H1 (cell line): ENCODE measurements at regions not wholly inside any gene's neighbourhood (a gene's known extent, or its start where the extent isn't known, plus 50 kb on each side); places are given as distances from the start of the nearest gene placed in this dataset.

ENCODE experiments used
- CTCF ChIA-PET: fragments of 300-600 bp; sonication (Branson Sonifier 250); formaldehyde crosslinking; loops from one replicate; lab custom pipeline; 2021; ENCODE audit not compliant: partially characterized antibody; lab: Charles Lee
- POLR2A ChIA-PET: fragments of 300-600 bp; sonication (Branson Sonifier 250); formaldehyde crosslinking; loops from one replicate; lab custom pipeline; 2021; ENCODE audit warnings: inconsistent platforms; ENCODE audit not compliant: partially characterized antibody; lab: Charles Lee
- DNase-seq, 2 experiments: peaks; one replicate each; pipeline versions ENCODE4 v3.0.0 to v3.0.0-alpha.2; 2010 to 2022; ENCODE audit warnings: low spot score in 2 of 2, low read depth in 1 of 2, mixed read lengths in 1 of 2
- FAIRE-seq: peaks from 2 replicates; lab custom pipeline; 2011; peaks lifted over from hg19 to GRCh38; lab: Jason Lieb, UNC
- H2AFZ ChIP-seq: 2 replicates; pipeline ENCODE4 v1.8.1; 2012; ENCODE audit warnings: low read length, inconsistent platforms
- H2AK5ac ChIP-seq: 2 replicates; pipeline ENCODE4 v1.6.1; 2013; ENCODE audit warnings: low read depth, low read length
- H2BK120ac ChIP-seq: replicated peaks from 2 replicates; pipeline ENCODE3; 2013; ENCODE audit warnings: low read depth, low read length, inconsistent platforms
- H2BK12ac ChIP-seq: 2 replicates; pipeline ENCODE4 v1.6.1; 2013; ENCODE audit warnings: low read depth, low read length
- H2BK15ac ChIP-seq: 2 replicates; pipeline ENCODE4 v1.6.1; 2013; ENCODE audit warnings: low read length
- H2BK20ac ChIP-seq: 2 replicates; pipeline ENCODE4 v1.6.1; 2013; ENCODE audit warnings: low read length
- H2BK5ac ChIP-seq: 2 replicates; pipeline ENCODE4 v1.6.1; 2013; ENCODE audit warnings: low read depth, low read length
- H3K14ac ChIP-seq: 2 replicates; pipeline ENCODE4 v1.6.1; 2013; ENCODE audit warnings: inconsistent platforms; ENCODE audit not compliant: insufficient read length
- H3K18ac ChIP-seq: 2 replicates; pipeline ENCODE4 v1.6.1; 2013; ENCODE audit warnings: low read length; ENCODE audit errors: extremely low read depth
- H3K23ac ChIP-seq: 2 replicates; pipeline ENCODE4 v1.6.1; 2013; ENCODE audit warnings: inconsistent platforms; ENCODE audit not compliant: insufficient read length
- H3K23me2 ChIP-seq: 2 replicates; pipeline ENCODE4 v1.6.1; 2013; ENCODE audit warnings: low read depth, low read length
- H3K27ac ChIP-seq: 2 replicates; pipeline ENCODE4 v1.6.1; 2011; ENCODE audit warnings: low read depth, low read length, inconsistent platforms
- H3K27me3 ChIP-seq, 4 experiments: replicated peaks in 1 of 4; 1 replicate in 1 of 4; 2 replicates in 3 of 4; pipeline versions ENCODE4 v1.6.1 to v1.8.1; 2011 to 2013; ENCODE audit warnings: low read length in 3 of 4, mild to moderate bottlenecking in 3 of 4, inconsistent platforms in 2 of 4, mixed read lengths in 2 of 4, moderate library complexity in 1 of 4; ENCODE audit not compliant: control insufficient read depth in 3 of 4, insufficient read depth in 3 of 4; ENCODE audit errors: extremely low read depth in 1 of 4
- H3K36me3 ChIP-seq, 4 experiments: 2 replicates each; pipeline versions ENCODE4 v1.6.1 to v1.8.1; 2011 to 2013; ENCODE audit warnings: mild to moderate bottlenecking in 4 of 4, low read length in 3 of 4, moderate library complexity in 2 of 4, control low read depth in 1 of 4, inconsistent platforms in 1 of 4; ENCODE audit not compliant: insufficient read depth in 4 of 4, control insufficient read depth in 2 of 4
- H3K4ac ChIP-seq: replicated peaks from 2 replicates; pipeline ENCODE3; 2013; ENCODE audit warnings: low read length, low read depth, mixed read lengths, inconsistent platforms; ENCODE audit not compliant: insufficient read length
- H3K4me1 ChIP-seq, 4 experiments: replicated peaks in 1 of 4; 1 replicate in 1 of 4; 2 replicates in 3 of 4; pipeline versions ENCODE4 v1.6.1 to v1.8.1; 2011 to 2013; ENCODE audit warnings: low read length in 3 of 4, inconsistent platforms in 2 of 4, mixed read lengths in 1 of 4; ENCODE audit not compliant: insufficient read depth in 4 of 4, control insufficient read depth in 3 of 4
- H3K4me2 ChIP-seq, 2 experiments: 2 replicates each; pipeline versions ENCODE4 v1.6.1 to v1.8.1; 2011 to 2013; ENCODE audit warnings: low read depth in 2 of 2, low read length in 2 of 2, control low read depth in 1 of 2, inconsistent platforms in 1 of 2, mild to moderate bottlenecking in 1 of 2; ENCODE audit not compliant: insufficient read depth in 1 of 2
- H3K4me3 ChIP-seq, 4 experiments: fragments of 200-600, 300-600 bp in 1 of 4; sonication (generic), shearing (Covaris generic), sonication (Bioruptor Twin) in 1 of 4; 2 replicates each; pipeline versions ENCODE4 v1.5.1 to v1.8.1; 2011 to 2016; ENCODE audit warnings: low read length in 4 of 4, low read depth in 3 of 4, control low read depth in 2 of 4, inconsistent platforms in 2 of 4, mild to moderate bottlenecking in 2 of 4, mixed read lengths in 1 of 4, moderate library complexity in 1 of 4; ENCODE audit not compliant: insufficient read depth in 2 of 4; ENCODE audit errors: extremely low read depth in 1 of 4
- H3K56ac ChIP-seq: replicated peaks from 2 replicates; pipeline ENCODE3; 2013; ENCODE audit warnings: low read depth, mild to moderate bottlenecking, mixed read lengths, low read length, inconsistent platforms; ENCODE audit not compliant: insufficient read length
- H3K79me1 ChIP-seq: 2 replicates; pipeline ENCODE4 v1.6.1; 2013; ENCODE audit warnings: low read depth, low read length, control low read depth
- H3K79me2 ChIP-seq, 2 experiments: 2 replicates each; pipeline versions ENCODE4 v1.6.1 to v1.8.1; 2012 to 2013; ENCODE audit warnings: low read length in 2 of 2, mild to moderate bottlenecking in 2 of 2, inconsistent platforms in 1 of 2; ENCODE audit not compliant: insufficient read depth in 2 of 2, control insufficient read depth in 1 of 2
- H3K9ac ChIP-seq, 4 experiments: replicated peaks in 1 of 4; 1 replicate in 1 of 4; 2 replicates in 3 of 4; pipeline versions ENCODE4 v1.6.1 to v1.8.1; 2011 to 2013; ENCODE audit warnings: low read depth in 3 of 4, low read length in 3 of 4, control low read depth in 2 of 4, mild to moderate bottlenecking in 2 of 4, moderate library complexity in 2 of 4, inconsistent platforms in 1 of 4; ENCODE audit errors: extremely low read depth in 1 of 4
- H3K9me3 ChIP-seq, 2 experiments: 2 replicates each; pipeline versions ENCODE4 v1.6.1 to v1.8.1; 2012 to 2013; ENCODE audit warnings: mild to moderate bottlenecking in 2 of 2, moderate library complexity in 2 of 2, control low read depth in 1 of 2, inconsistent platforms in 1 of 2, low read depth in 1 of 2, low read length in 1 of 2, mixed read lengths in 1 of 2; ENCODE audit not compliant: insufficient read depth in 2 of 2
- H4K20me1 ChIP-seq, 2 experiments: replicated peaks in 1 of 2; 2 replicates each; pipeline versions ENCODE3 to v1.8.1; 2011 to 2013; ENCODE audit warnings: inconsistent platforms in 2 of 2, low read length in 2 of 2, mild to moderate bottlenecking in 1 of 2; ENCODE audit not compliant: insufficient read depth in 2 of 2, control insufficient read depth in 1 of 2
- H4K5ac ChIP-seq: 2 replicates; pipeline ENCODE4 v1.6.1; 2013; ENCODE audit warnings: low read length, low read depth, mixed read lengths, inconsistent platforms; ENCODE audit not compliant: insufficient read length
- H4K8ac ChIP-seq: 2 replicates; pipeline ENCODE4 v1.8.0; 2013; ENCODE audit warnings: mild to moderate bottlenecking, moderate library complexity, low read length, inconsistent platforms; ENCODE audit not compliant: insufficient read depth; ENCODE audit errors: extremely low read depth
- H4K91ac ChIP-seq: replicated peaks from 2 replicates; pipeline ENCODE3; 2013; ENCODE audit warnings: low read length, mixed read lengths, inconsistent platforms; ENCODE audit not compliant: insufficient read length
- ASH2L ChIP-seq: fragments of 200-600, 300-600 bp; sonication (generic); IDR thresholded peaks from one replicate; pipeline ENCODE4 v1.7.1; 2017; ENCODE audit warnings: low read length
- ATF2 ChIP-seq: IDR thresholded peaks from 2 replicates; pipeline ENCODE4 v1.6.1; 2012; ENCODE audit warnings: low read length, inconsistent platforms
- GTF2F1 ChIP-seq: IDR thresholded peaks from 2 replicates; pipeline ENCODE4 v1.6.1; 2012; ENCODE audit warnings: low read depth, low read length, improper control_type of control experiment, borderline replicate concordance
- HDAC2 ChIP-seq, 2 experiments: fragments of 300-600 bp in 1 of 2; sonication (generic) in 1 of 2; IDR thresholded peaks; 2 replicates each; pipeline ENCODE4 v1.6.1; 2011 to 2012; ENCODE audit warnings: low read depth in 2 of 2, low read length in 2 of 2, mild to moderate bottlenecking in 2 of 2, moderate library complexity in 2 of 2, borderline replicate concordance in 1 of 2, inconsistent platforms in 1 of 2
- JUND ChIP-seq: IDR thresholded peaks from 2 replicates; pipeline ENCODE4 v1.6.1; 2011; ENCODE audit warnings: mild to moderate bottlenecking, improper control_type of control experiment, low read length
- NANOG ChIP-seq: IDR thresholded peaks from 2 replicates; pipeline ENCODE4 v1.6.1; 2011; ENCODE audit warnings: low read length, low read depth, mild to moderate bottlenecking, inconsistent platforms; ENCODE audit not compliant: insufficient read depth, poor library complexity, severe bottlenecking
- SUZ12 ChIP-seq: fragments of 200-600 bp; sonication (generic); IDR thresholded peaks from 2 replicates; pipeline ENCODE4 v1.6.1; 2012; ENCODE audit warnings: mild to moderate bottlenecking, inconsistent platforms, low read length, moderate library complexity, mixed read lengths
- TAF7 ChIP-seq: optimal IDR thresholded peaks from 2 replicates; pipeline ENCODE3; 2011; ENCODE audit warnings: low read depth, mild to moderate bottlenecking, inconsistent platforms, low read length, moderate library complexity, borderline replicate concordance
- TEAD4 ChIP-seq: IDR thresholded peaks from 2 replicates; pipeline ENCODE4 v1.6.1; 2012; ENCODE audit warnings: low read depth, low read length, inconsistent platforms, mixed read lengths
- ZNF274 ChIP-seq: IDR thresholded peaks from 2 replicates; pipeline ENCODE4 v1.7.0; 2012; ENCODE audit warnings: low read length, borderline replicate concordance; ENCODE audit errors: extremely low read depth
- WGBS, 2 experiments: shearing (Covaris generic) in 1 of 2; methylation state at CpG; one replicate each; pipeline versions ENCODE4 v1.1.6 to v1.1.7; 2013 to 2015; ENCODE audit warnings: low lambda C conversion rate in 2 of 2, mixed read lengths in 2 of 2, inconsistent platforms in 1 of 2, low coverage in 1 of 2, missing lambda C conversion rate in 1 of 2; ENCODE audit not compliant: insufficient replicate concordance in 2 of 2, insufficient coverage in 1 of 2, insufficient read length in 1 of 2; ENCODE audit errors: extremely low coverage in 1 of 2, missing lambda C conversion rate in 1 of 2; 5-methylcytosine and 5-hydroxymethylcytosine counted together

- H3K4me1 ChIP-seq, result no peaks in the 10 kb centered on the region
- POLR2A ChIA-PET, result no interaction called here
- H3K18ac ChIP-seq, result no peak overlapping the region
- no peak for DNase-seq
- H4K91ac ChIP-seq, result no peak overlapping the region
- CTCF ChIA-PET, result no interaction called here
- H2AFZ ChIP-seq, result no peak overlapping the region
- 94% methylated on average over 6 of the region's 6 CpGs; no CpG with 5 or more reads in 1 of the 2 experiments for WGBS, 2 experiments
- H3K27ac ChIP-seq, result no peak overlapping the region
- no peak overlapping the region for H2AK5ac ChIP-seq
- no peaks in the 10 kb centered on the region for H4K20me1 ChIP-seq
- no peak overlapping the region for H3K56ac ChIP-seq
- H3K4me2 ChIP-seq, result no peak overlapping the region
- TF ChIP-seq ZNF274, result no peak
- no peak for TF ChIP-seq HDAC2 (IDR thresholded peaks at IDR 0.05; ENCODE audit: borderline replicate concordance in 1 of 2, low read depth in 2 of 2, low read length in 2 of 2)
- no peak for TF ChIP-seq TEAD4
- TF ChIP-seq GTF2F1, result no peak
- no peak for TF ChIP-seq TAF7
- TF ChIP-seq JUND, result no peak
- TF ChIP-seq ASH2L, result no peak
- TF ChIP-seq NANOG, result no peak
- no peak for TF ChIP-seq ATF2
- no peak for TF ChIP-seq SUZ12
- FAIRE-seq, result no peak
- no peak overlapping the region for H2BK12ac ChIP-seq
- H2BK15ac ChIP-seq, result no peak overlapping the region
- no peak overlapping the region for H2BK20ac ChIP-seq
- H4K5ac ChIP-seq, result no peak overlapping the region
- H3K4me3 ChIP-seq, result no peak overlapping the region
- no peak overlapping the region for H2BK120ac ChIP-seq
- no peak overlapping the region for H4K8ac ChIP-seq
- H3K9ac ChIP-seq, result no peak overlapping the region
- H3K4ac ChIP-seq, result no peak overlapping the region
- H3K23me2 ChIP-seq, result no peaks in the 10 kb centered on the region
- H3K36me3 ChIP-seq, result no peaks in the 10 kb centered on the region
- no peaks in the 10 kb centered on the region for H3K27me3 ChIP-seq
- no peak overlapping the region for H3K14ac ChIP-seq
- H3K23ac ChIP-seq, result no peak overlapping the region
- no peaks in the 10 kb centered on the region for H3K9me3 ChIP-seq
- no peak overlapping the region for H2BK5ac ChIP-seq
- H3K79me1 ChIP-seq, result no peaks in the 10 kb centered on the region
- H3K79me2 ChIP-seq, result no peaks in the 10 kb centered on the region
Observed at GRCh38 chr18:10210057-10210633, 244.3 kb upstream of the APCDD1 start.
